ENCODE measurements at regions not wholly inside any gene's neighbourhood (a gene's known extent, or its start where the extent isn't known, plus 50 kb on each side); places are given as distances from the start of the nearest gene placed in this dataset.

DNA sequence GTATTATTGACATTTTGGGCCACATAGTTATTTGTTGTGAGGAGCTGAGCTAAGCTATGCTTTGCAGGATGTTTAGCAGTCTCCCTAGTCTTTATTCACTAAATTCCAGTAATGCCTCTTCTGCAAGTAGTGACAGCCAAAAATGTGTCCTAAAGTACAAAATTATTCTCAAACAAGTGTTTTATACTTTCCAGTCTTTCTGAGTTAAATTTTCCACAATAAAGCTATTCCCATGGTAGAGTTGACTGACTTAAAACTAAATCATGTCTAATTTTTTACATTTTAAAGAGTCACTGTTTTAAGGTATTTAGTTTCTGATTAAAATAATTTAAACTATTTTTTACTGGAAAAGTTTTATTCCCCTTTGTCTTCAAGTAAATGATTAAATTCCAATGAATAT is 717.8 kb upstream of the HS3ST5 start:
- TF ChIP-seq, protein P1, sequence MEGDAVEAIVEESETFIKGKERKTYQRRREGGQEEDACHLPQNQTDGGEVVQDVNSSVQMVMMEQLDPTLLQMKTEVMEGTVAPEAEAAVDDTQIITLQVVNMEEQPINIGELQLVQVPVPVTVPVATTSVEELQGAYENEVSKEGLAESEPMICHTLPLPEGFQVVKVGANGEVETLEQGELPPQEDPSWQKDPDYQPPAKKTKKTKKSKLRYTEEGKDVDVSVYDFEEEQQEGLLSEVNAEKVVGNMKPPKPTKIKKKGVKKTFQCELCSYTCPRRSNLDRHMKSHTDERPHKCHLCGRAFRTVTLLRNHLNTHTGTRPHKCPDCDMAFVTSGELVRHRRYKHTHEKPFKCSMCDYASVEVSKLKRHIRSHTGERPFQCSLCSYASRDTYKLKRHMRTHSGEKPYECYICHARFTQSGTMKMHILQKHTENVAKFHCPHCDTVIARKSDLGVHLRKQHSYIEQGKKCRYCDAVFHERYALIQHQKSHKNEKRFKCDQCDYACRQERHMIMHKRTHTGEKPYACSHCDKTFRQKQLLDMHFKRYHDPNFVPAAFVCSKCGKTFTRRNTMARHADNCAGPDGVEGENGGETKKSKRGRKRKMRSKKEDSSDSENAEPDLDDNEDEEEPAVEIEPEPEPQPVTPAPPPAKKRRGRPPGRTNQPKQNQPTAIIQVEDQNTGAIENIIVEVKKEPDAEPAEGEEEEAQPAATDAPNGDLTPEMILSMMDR (IDR thresholded peaks at IDR 0.05 in 2 of 3, conservative IDR thresholded peaks at IDR 0.05 in 1 of 3; ENCODE audit: borderline replicate concordance in 1 of 3, insufficient read depth in 1 of 3, low read depth in 2 of 3, low read length in 2 of 3) = no peak
- TF ChIP-seq, protein P2, sequence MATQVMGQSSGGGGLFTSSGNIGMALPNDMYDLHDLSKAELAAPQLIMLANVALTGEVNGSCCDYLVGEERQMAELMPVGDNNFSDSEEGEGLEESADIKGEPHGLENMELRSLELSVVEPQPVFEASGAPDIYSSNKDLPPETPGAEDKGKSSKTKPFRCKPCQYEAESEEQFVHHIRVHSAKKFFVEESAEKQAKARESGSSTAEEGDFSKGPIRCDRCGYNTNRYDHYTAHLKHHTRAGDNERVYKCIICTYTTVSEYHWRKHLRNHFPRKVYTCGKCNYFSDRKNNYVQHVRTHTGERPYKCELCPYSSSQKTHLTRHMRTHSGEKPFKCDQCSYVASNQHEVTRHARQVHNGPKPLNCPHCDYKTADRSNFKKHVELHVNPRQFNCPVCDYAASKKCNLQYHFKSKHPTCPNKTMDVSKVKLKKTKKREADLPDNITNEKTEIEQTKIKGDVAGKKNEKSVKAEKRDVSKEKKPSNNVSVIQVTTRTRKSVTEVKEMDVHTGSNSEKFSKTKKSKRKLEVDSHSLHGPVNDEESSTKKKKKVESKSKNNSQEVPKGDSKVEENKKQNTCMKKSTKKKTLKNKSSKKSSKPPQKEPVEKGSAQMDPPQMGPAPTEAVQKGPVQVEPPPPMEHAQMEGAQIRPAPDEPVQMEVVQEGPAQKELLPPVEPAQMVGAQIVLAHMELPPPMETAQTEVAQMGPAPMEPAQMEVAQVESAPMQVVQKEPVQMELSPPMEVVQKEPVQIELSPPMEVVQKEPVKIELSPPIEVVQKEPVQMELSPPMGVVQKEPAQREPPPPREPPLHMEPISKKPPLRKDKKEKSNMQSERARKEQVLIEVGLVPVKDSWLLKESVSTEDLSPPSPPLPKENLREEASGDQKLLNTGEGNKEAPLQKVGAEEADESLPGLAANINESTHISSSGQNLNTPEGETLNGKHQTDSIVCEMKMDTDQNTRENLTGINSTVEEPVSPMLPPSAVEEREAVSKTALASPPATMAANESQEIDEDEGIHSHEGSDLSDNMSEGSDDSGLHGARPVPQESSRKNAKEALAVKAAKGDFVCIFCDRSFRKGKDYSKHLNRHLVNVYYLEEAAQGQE (IDR thresholded peaks at IDR 0.05; ENCODE audit: low read depth) = no peak
- no peak for TF ChIP-seq SP1 (IDR thresholded peaks at IDR 0.05; ENCODE audit: low read depth)
